Natural killer cell (primary cell): ENCODE measurements at regions not wholly inside any gene's neighbourhood (a gene's known extent, or its start where the extent isn't known, plus 50 kb on each side); places are given as distances from the start of the nearest gene placed in this dataset.

Experiments used
- ATAC-seq, 3 donors: fragments of 150-1000 bp in 2 of 3; fragments of 200-7000 bp in 1 of 3; cut with Tn5 transposase; 1 replicate in 1 of 3; 2 replicates in 2 of 3; pipeline ENCODE4 v1.10.0; 2021; ENCODE audit warnings: mild to moderate bottlenecking in 2 of 3, moderate library complexity in 2 of 3
- DNase-seq, 2 donors: peaks; one replicate each; pipeline versions ENCODE4 v3.0.0 to v3.0.0-alpha.2; 2013 to 2021; ENCODE audit warnings: mixed read lengths in 1 of 2
- H3K27ac ChIP-seq: one replicate; pipeline ENCODE4 v1.5.1; 2013; ENCODE audit warnings: mild to moderate bottlenecking, low read length
- H3K27me3 ChIP-seq: one replicate; pipeline ENCODE4 v1.6.1; 2013; ENCODE audit warnings: low read length; ENCODE audit not compliant: control insufficient read depth, insufficient read depth
- H3K36me3 ChIP-seq: one replicate; pipeline ENCODE4 v1.6.1; 2013; ENCODE audit warnings: low read length; ENCODE audit not compliant: control insufficient read depth, insufficient read depth
- H3K4me1 ChIP-seq: one replicate; pipeline ENCODE4 v1.6.1; 2013; ENCODE audit warnings: low read length; ENCODE audit not compliant: control insufficient read depth, insufficient read depth
- H3K4me3 ChIP-seq: one replicate; pipeline ENCODE4 v1.5.1; 2013; ENCODE audit warnings: low read length
- H3K9me3 ChIP-seq: one replicate; pipeline ENCODE4 v1.6.1; 2013; ENCODE audit warnings: low read length; ENCODE audit not compliant: control insufficient read depth, insufficient read depth
- H3K27ac Mint-ChIP-seq, 2 donors: one replicate each; pipeline ENCODE4 v1.8.0; 2022; ENCODE audit warnings: mild to moderate bottlenecking in 2 of 2, mixed read lengths in 2 of 2, moderate library complexity in 1 of 2
- H3K27me3 Mint-ChIP-seq, 2 donors: one replicate each; pipeline ENCODE4 v1.8.0; 2022; ENCODE audit warnings: low read depth in 2 of 2, mixed read lengths in 2 of 2
- H3K36me3 Mint-ChIP-seq: one replicate; pipeline ENCODE4 v1.8.0; 2022; ENCODE audit warnings: mixed read lengths
- H3K4me1 Mint-ChIP-seq, 2 donors: one replicate each; pipeline ENCODE4 v1.8.0; 2022; ENCODE audit warnings: mixed read lengths in 2 of 2
- H3K4me3 Mint-ChIP-seq: one replicate; pipeline ENCODE4 v1.8.0; 2022; ENCODE audit warnings: mild to moderate bottlenecking, moderate library complexity, mixed read lengths
- H3K9me3 Mint-ChIP-seq, 2 donors: one replicate each; pipeline ENCODE4 v1.8.0; 2022; ENCODE audit warnings: mixed read lengths in 2 of 2
- CTCF ChIP-seq: fragments of 200-600 bp; IDR thresholded peaks from one replicate; pipeline ENCODE4 v1.8.0; 2022; ENCODE audit warnings: antibody characterized with exemption
- WGBS: methylation state at CpG from one replicate; pipeline ENCODE4 v1.1.7; 2013; ENCODE audit warnings: missing lambda C conversion rate; ENCODE audit not compliant: insufficient coverage; 5-methylcytosine and 5-hydroxymethylcytosine counted together
- intact Hi-C: fragments of 100-400 bp; cut with micrococcal nuclease; formaldehyde crosslinking; loops from one replicate; pipeline ENCODE4 v1.14.2; 2022

GRCh38 chr4:41349021-41349420 lies 92.3 kb downstream of the UCHL1 start:
- no peak for TF ChIP-seq CTCF
- no peak overlapping the region for H3K27ac ChIP-seq
- no peaks in the 10 kb centered on the region for H3K27me3 ChIP-seq
- no peaks in the 10 kb centered on the region for H3K36me3 ChIP-seq
- intact Hi-C loops: no loop called here
- no peak overlapping the region for H3K27ac Mint-ChIP-seq
- ATAC-seq (no peak), DNase-seq (no peak)
- H3K4me1 Mint-ChIP-seq: no peaks in the 10 kb centered on the region
- no peaks in the 10 kb centered on the region for H3K36me3 Mint-ChIP-seq
- H3K27me3 Mint-ChIP-seq: no peaks in the 10 kb centered on the region
- no peak overlapping the region for H3K4me3 Mint-ChIP-seq
- H3K4me1 ChIP-seq: no peaks in the 10 kb centered on the region
- H3K9me3 Mint-ChIP-seq: peaks cover 8 to 9% of the 10 kb centered on the region in 2 donors
- no peaks in the 10 kb centered on the region for H3K9me3 ChIP-seq
- H3K4me3 ChIP-seq: no peak overlapping the region

- DNase-seq (no peak), ATAC-seq (no peak)
- Mint-ChIP-seq H3K4me1 (no peaks in the 10 kb centered on the region), H3K27me3 (peaks cover 27 to 39% of the 10 kb centered on the region in 2 donors), H3K9me3 (no peaks in the 10 kb centered on the region), H3K36me3 (no peaks in the 10 kb centered on the region), H3K27ac (no peak overlapping the region), H3K4me3 (no peak overlapping the region)
- WGBS: 88% methylated on average over 13 of the region's 13 CpGs
- Histone ChIP-seq H3K36me3 (no peaks in the 10 kb centered on the region), H3K4me1 (peaks cover 10% of the 10 kb centered on the region), H3K27ac (no peak overlapping the region), H3K27me3 (peaks cover 14% of the 10 kb centered on the region), H3K9me3 (no peaks in the 10 kb centered on the region), H3K4me3 (no peak overlapping the region)
- no peak for TF ChIP-seq CTCF
- intact Hi-C loops: no loop called here
Measured at GRCh38 chr4:41358647-41359421, 102.1 kb downstream of the UCHL1 start.

- Mint-ChIP-seq H3K9me3 (no peaks in the 10 kb centered on the region), H3K4me3 (no peak overlapping the region), H3K27me3 (peaks cover 27 to 41% of the 10 kb centered on the region in 2 donors), H3K36me3 (no peaks in the 10 kb centered on the region), H3K4me1 (no peaks in the 10 kb centered on the region), H3K27ac (no peak overlapping the region)
- no peak overlapping the region for H3K27ac ChIP-seq
- DNase-seq: no peak
- peaks cover 10% of the 10 kb centered on the region for H3K4me1 ChIP-seq
- H3K27me3 ChIP-seq: peaks cover 14% of the 10 kb centered on the region
- intact Hi-C loops: no loop called here
- TF ChIP-seq CTCF: no peak
- WGBS: 76% methylated on average over 5 of the region's 5 CpGs
- H3K9me3 ChIP-seq: no peaks in the 10 kb centered on the region
- H3K36me3 ChIP-seq: no peaks in the 10 kb centered on the region
- no peak for ATAC-seq
- no peak overlapping the region for H3K4me3 ChIP-seq
Measured at GRCh38 chr4:41359422-41359775, 102.7 kb downstream of the UCHL1 start.

- ATAC-seq: no peak
- TF ChIP-seq CTCF: no peak
- peaks cover 10% of the 10 kb centered on the region for H3K4me1 ChIP-seq
- H3K4me1 Mint-ChIP-seq: no peaks in the 10 kb centered on the region
- intact Hi-C loops: no loop called here
- H3K36me3 Mint-ChIP-seq: no peaks in the 10 kb centered on the region
- no peak overlapping the region for H3K4me3 ChIP-seq
- H3K4me3 Mint-ChIP-seq: no peak overlapping the region
- H3K9me3 Mint-ChIP-seq: no peaks in the 10 kb centered on the region
- H3K36me3 ChIP-seq: no peaks in the 10 kb centered on the region
- peaks cover 27 to 45% of the 10 kb centered on the region in 2 donors for H3K27me3 Mint-ChIP-seq
- H3K9me3 ChIP-seq: no peaks in the 10 kb centered on the region
- 63% methylated on average over 11 of the region's 11 CpGs for WGBS
- peaks cover 14% of the 10 kb centered on the region for H3K27me3 ChIP-seq
- H3K27ac Mint-ChIP-seq: no peak overlapping the region
- H3K27ac ChIP-seq: no peak overlapping the region
- DNase-seq: no peak
Measured at GRCh38 chr4:41359836-41360213, 103.1 kb downstream of the UCHL1 start.
